IPS-NIHi11 (cell line): ENCODE measurements at regions not wholly inside any gene's neighbourhood (a gene's known extent, or its start where the extent isn't known, plus 50 kb on each side); places are given as distances from the start of the nearest gene placed in this dataset.

Experiments used
- DNase-seq: peaks from one replicate; pipeline ENCODE4 v3.0.0; 2012; ENCODE audit warnings: mixed read lengths, low spot score

DNA sequence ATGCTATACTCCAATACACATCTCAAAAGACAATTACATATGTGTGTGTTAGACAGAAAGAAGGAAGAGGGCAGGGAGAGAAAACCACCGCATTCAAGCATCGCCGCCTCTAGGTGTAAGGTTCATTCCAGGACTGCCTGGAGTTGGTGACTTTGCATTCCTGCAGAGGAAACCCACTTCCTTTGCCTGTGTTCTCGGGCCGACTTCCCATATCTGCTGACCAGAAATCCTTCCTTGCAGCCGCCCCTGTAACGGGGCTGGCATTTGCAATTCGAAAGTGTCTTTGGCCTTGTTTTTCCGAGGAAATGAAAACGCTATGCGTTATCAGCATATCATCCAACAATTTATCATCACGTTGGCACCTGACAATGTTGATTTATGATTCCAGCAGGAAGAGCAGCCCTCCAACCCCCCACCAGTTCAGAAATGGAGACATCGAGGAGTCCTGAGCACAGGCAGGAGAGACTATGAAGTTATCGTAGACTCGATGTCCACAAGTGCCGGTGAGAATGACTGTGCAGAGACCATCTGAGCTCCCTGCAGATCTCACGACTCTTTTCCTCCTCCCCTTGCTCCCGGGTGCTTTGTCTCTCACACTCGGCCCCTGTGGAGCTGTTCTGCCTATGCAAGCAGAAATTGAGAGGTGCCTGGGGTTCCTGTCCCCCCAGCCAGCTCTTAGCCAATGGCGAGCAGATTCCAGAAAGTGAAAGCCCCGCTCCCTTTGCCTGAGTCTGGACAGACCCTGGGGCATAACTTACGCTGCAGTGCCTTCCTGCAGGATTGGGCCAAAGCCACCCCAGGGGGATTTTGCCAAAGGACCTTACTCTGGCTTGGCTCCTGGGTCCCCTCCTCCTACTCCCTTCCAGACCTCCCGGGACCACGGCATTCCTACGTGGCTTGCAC is 68.9 kb upstream of the FOXK1 start:
- DNase-seq: peak; percentile 67

DNA sequence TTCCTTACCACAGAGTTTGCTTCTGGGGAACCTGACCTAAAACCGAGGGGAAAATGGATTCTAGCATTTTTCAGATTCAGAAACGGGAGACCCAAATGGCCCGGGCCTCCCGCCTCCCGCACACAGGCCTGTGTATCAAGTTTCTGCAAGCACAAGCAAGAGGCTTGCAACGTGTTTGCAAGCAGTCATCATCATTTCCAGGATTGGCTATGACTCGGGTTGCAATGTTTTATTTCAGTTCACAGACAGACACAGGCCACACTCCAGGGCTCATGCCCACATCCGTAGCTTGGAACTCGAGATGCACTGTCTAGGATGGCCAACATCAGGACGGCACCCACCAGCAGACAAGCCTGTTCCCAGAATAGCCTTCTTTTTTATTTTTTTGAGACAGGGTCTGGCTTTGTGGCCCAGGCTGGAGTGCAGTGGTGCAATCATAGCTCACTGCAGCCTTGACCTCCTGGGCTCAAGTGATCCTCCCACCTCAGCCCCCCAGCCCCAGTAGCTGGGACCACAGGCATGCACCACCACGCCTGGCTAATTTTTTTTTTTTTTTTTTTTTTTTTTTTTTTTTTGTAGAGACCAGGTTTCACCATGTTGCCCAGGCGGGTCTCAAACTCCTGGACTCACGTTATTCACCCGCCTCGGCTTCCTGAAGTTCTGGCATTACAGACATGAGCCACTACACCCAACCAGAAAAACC is 68.1 kb upstream of the FOXK1 start:
- no peak for DNase-seq

GRCh38 chr7:4616116-4616515 is 66.0 kb upstream of the FOXK1 start:
- DNase-seq: no peak

- DNase-seq: no peak
Measured at GRCh38 chr7:4621396-4621795, 60.7 kb upstream of the FOXK1 start.

DNA sequence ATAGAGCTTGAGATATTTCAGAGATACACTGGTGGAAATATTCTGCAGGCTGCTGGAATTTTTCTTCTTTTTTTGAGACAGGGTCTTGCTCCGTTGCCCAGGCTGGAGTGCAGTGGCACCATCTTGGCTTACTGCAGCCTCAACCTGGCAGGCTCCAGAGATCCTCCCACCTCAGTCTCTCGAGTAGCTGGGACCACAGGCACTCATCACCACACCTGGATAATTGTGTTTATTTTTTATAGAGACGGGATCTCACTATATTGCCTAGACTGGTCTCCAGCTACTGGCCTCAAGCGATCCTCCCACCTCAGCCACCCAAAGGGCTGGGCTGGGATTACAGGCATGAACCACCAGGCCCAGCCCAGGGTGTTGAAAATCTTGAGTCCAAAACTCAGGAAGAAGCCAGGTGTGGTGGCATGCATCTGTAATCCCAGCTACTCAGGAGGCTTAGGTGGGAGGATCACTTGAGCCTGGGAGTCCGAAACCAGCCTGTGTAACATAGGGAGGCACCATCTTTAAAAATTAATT is 55.7 kb upstream of the FOXK1 start:
- no peak for DNase-seq

- no peak for DNase-seq
Measured at GRCh38 chr7:4629287-4629895, 52.7 kb upstream of the FOXK1 start.

DNA sequence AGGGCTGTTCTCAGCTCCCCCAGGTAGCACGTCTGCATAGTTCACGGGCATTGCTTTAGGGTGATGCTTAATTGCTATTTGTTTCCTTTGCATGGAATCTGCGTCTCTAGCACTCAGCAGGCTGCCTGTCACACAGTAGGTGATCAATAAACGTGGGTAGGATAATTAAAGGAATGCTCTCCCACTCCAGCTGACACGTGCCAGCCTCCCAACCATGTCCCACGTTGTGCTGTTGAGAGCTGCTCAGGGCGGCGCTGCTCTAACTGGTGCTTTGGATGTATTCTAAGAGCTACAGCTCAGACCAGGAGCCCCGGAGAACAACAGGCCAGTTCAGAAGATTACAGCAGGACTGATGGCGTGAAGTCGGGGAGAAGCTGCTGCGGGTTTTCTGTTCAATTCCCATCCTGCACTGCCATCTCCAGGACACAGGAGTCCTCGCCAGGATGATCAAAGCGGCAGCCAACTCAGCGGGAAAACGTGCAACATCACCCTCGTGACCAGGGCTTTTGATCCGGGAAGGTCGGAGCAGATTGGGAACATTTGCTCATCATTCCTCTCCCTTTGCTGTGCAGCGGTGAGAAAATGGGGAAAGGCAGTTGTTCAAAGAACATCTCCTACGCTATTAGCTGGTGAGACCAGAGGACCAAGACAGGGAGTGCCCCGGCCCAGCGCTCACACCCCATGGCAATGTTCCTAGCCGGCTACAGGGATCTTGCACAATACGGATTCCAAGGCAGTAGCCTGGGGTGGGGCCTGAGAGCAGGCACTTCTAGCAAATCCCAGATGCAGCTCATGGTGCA is 50.5 kb upstream of the FOXK1 start:
- peak; percentile 76 for DNase-seq
